ENCODE measurements at regions not wholly inside any gene's neighbourhood (a gene's known extent, or its start where the extent isn't known, plus 50 kb on each side); places are given as distances from the start of the nearest gene placed in this dataset.

GRCh38 chr5:68116868-68117411 is 98.6 kb upstream of the PIK3R1 start:
- POLR2A ChIA-PET: no interaction called here
- no peak for TF ChIP-seq CTCF (IDR thresholded peaks at IDR 0.05; ENCODE audit: control extremely low read depth, extremely low read depth, low read depth, missing control alignments)
- CTCF ChIA-PET: interaction anchor here (1.2 to 1.4 kb wide), 2 partner anchors 12 to 16 kb away, joined by 4 to 5 read pairs; no protein-coding TSS in a partner anchor

GRCh38 chr5:68116408-68116807 is 99.1 kb upstream of the PIK3R1 start:
- CTCF ChIA-PET: no interaction called here
- no peak for DNase-seq (ENCODE audit: extremely low spot score)
- POLR2A ChIA-PET: no interaction called here
- TF ChIP-seq CTCF (IDR thresholded peaks at IDR 0.05; ENCODE audit: control extremely low read depth, extremely low read depth, low read depth, missing control alignments): no peak

More at GRCh38 chr5:68116868-68117411, 98.6 kb upstream of the PIK3R1 start:
- DNase-seq (ENCODE audit: extremely low spot score): no peak

- ChIA-PET CTCF (no interaction called here), POLR2A (no interaction called here)
- no peak for DNase-seq (ENCODE audit: extremely low spot score)
- TF ChIP-seq CTCF (IDR thresholded peaks at IDR 0.05; ENCODE audit: control extremely low read depth, extremely low read depth, low read depth, missing control alignments): no peak
Measured at GRCh38 chr5:68115584-68115983, 100.0 kb upstream of the PIK3R1 start.

GRCh38 chr5:68114378-68115040 is 101.0 kb upstream of the PIK3R1 start:
- ChIA-PET POLR2A (no interaction called here), CTCF (no interaction called here)
- no peak for DNase-seq (ENCODE audit: extremely low spot score)
- TF ChIP-seq CTCF (IDR thresholded peaks at IDR 0.05; ENCODE audit: control extremely low read depth, extremely low read depth, low read depth, missing control alignments): no peak

GRCh38 chr5:68112658-68113057 is 102.9 kb upstream of the PIK3R1 start:
- DNase-seq (ENCODE audit: extremely low spot score): no peak
- ChIA-PET CTCF (interaction anchor here (1.0 to 1.8 kb wide), 2 partner anchors 14 to 24 kb away, joined by 4 to 5 read pairs; no protein-coding TSS in a partner anchor), POLR2A (no interaction called here)
- no peak for TF ChIP-seq CTCF (IDR thresholded peaks at IDR 0.05; ENCODE audit: control extremely low read depth, extremely low read depth, low read depth, missing control alignments)

- TF ChIP-seq CTCF (IDR thresholded peaks at IDR 0.05; ENCODE audit: control extremely low read depth, extremely low read depth, low read depth, missing control alignments): no peak
- DNase-seq (ENCODE audit: extremely low spot score): no peak
- POLR2A ChIA-PET: no interaction called here
- CTCF ChIA-PET: no interaction called here
Measured at GRCh38 chr5:68110894-68111293, 104.7 kb upstream of the PIK3R1 start.

Measured in GM10248 (cell line).